HCT116 (cell line): ENCODE measurements at regions not wholly inside any gene's neighbourhood (a gene's known extent, or its start where the extent isn't known, plus 50 kb on each side); places are given as distances from the start of the nearest gene placed in this dataset.

Source experiments
- ATAC-seq: fragments of 200-7000 bp; cut with Tn5 transposase; 2 replicates; pipeline ENCODE4 v1.9.1; 2020; ENCODE audit warnings: mild to moderate bottlenecking, moderate library complexity
- BruUV-seq: library from RNA; stranded (reverse); fragments of 400-500 nt; replicated peaks from 2 replicates; lab custom pipeline; 2021; lab: Mats Ljungman, UMichigan
- CTCF ChIA-PET: fragments of 300-600 bp; sonication (Branson Sonifier 250); formaldehyde crosslinking; loops from one replicate; lab custom pipeline; 2021; ENCODE audit warnings: antibody characterized with exemption; lab: Charles Lee
- POLR2A ChIA-PET: fragments of 300-600, 350-600 bp; sonication (Branson Sonifier 250); formaldehyde crosslinking; loops from one replicate; lab custom pipeline; 2021; ENCODE audit warnings: antibody characterized with exemption; lab: Charles Lee
- RAD21 ChIA-PET, 2 experiments: fragments of 300-600 bp; sonication (Branson Sonifier 250); formaldehyde crosslinking; loops; one replicate each; lab custom pipeline; 2023; ENCODE audit warnings: low total read pairs in 2 of 2; ENCODE audit not compliant: uncharacterized antibody in 2 of 2, unreplicated experiment in 2 of 2, low non-redundant PET in 1 of 2; lab: Charles Lee
- DNase-seq: peaks from one replicate; pipeline ENCODE4 v3.0.0-alpha.2; 2010; ENCODE audit warnings: low read depth, low spot score
- H2AFZ ChIP-seq: fragments of 200-600 bp; shearing (Covaris generic), sonication (generic); 2 replicates; pipeline ENCODE4 v1.6.1; 2017; ENCODE audit warnings: low read depth, mixed run types, mixed read lengths, antibody characterized with exemption, low read length; ENCODE audit not compliant: poor library complexity, severe bottlenecking
- H3K27ac ChIP-seq: 2 replicates; pipeline ENCODE4 v1.5.1; 2012; ENCODE audit warnings: low read depth, low read length
- H3K27me3 ChIP-seq: fragments of 200-600 bp; sonication (generic); 2 replicates; pipeline ENCODE4 v1.6.1; 2016; ENCODE audit warnings: mixed run types, low read length, mixed read lengths; ENCODE audit not compliant: insufficient read depth
- H3K36me3 ChIP-seq, 2 experiments: fragments of 200-500 bp in 1 of 2; fragments of 200-600 bp in 1 of 2; sonication (Bioruptor generic) in 1 of 2; sonication (generic) in 1 of 2; 2 replicates each; pipeline versions ENCODE4 v1.5.1 to v1.6.1; 2014 to 2016; ENCODE audit warnings: low read length in 2 of 2, inconsistent platforms in 1 of 2, mixed read lengths in 1 of 2, mixed run types in 1 of 2; ENCODE audit not compliant: insufficient read depth in 2 of 2, control insufficient read depth in 1 of 2
- H3K4me1 ChIP-seq, 2 experiments: fragments of 200-600 bp in 1 of 2; sonication (generic) in 1 of 2; 2 replicates each; pipeline versions ENCODE4 v1.5.1 to v1.6.1; 2012 to 2017; ENCODE audit warnings: low read length in 2 of 2, inconsistent platforms in 1 of 2, mild to moderate bottlenecking in 1 of 2, mixed read lengths in 1 of 2, mixed run types in 1 of 2, moderate library complexity in 1 of 2; ENCODE audit not compliant: insufficient read depth in 2 of 2, control insufficient read depth in 1 of 2
- H3K4me2 ChIP-seq: fragments of 200-600 bp; sonication (generic); 2 replicates; pipeline ENCODE4 v1.6.1; 2017; ENCODE audit warnings: mixed run types, low read length, mixed read lengths
- H3K4me3 ChIP-seq, 2 experiments: fragments of 200-600 bp in 1 of 2; sonication (generic) in 1 of 2; replicated peaks in 1 of 2; 2 replicates each; pipeline ENCODE4 v1.5.1; 2011 to 2016; ENCODE audit warnings: low read length in 2 of 2, control low read depth in 1 of 2, low read depth in 1 of 2, mild to moderate bottlenecking in 1 of 2, mixed read lengths in 1 of 2, mixed run types in 1 of 2
- H3K79me2 ChIP-seq: fragments of 200-600 bp; sonication (generic); 2 replicates; pipeline ENCODE4 v1.6.1; 2017; ENCODE audit warnings: mild to moderate bottlenecking, mixed run types, low read length, moderate library complexity, mixed read lengths; ENCODE audit not compliant: insufficient read depth
- H3K9ac ChIP-seq: fragments of 200-600 bp; sonication (generic); 2 replicates; pipeline ENCODE4 v1.6.1; 2016; ENCODE audit warnings: low read length, mixed read lengths
- H3K9me2 ChIP-seq: fragments of 200-600 bp; sonication (generic), shearing (Covaris generic); 2 replicates; pipeline ENCODE4 v1.6.1; 2017; ENCODE audit warnings: mixed run types, mild to moderate bottlenecking, moderate library complexity; ENCODE audit not compliant: insufficient read depth
- H3K9me3 ChIP-seq, 2 experiments: fragments of 200-500 bp in 1 of 2; fragments of 200-600 bp in 1 of 2; sonication (Bioruptor generic) in 1 of 2; sonication (generic) in 1 of 2; 2 replicates each; pipeline ENCODE4 v1.6.1; 2014 to 2017; ENCODE audit warnings: low read length in 2 of 2, mixed read lengths in 2 of 2, inconsistent platforms in 1 of 2, low read depth in 1 of 2, mild to moderate bottlenecking in 1 of 2, mixed run types in 1 of 2, moderate library complexity in 1 of 2; ENCODE audit not compliant: control insufficient read depth in 1 of 2, insufficient read depth in 1 of 2
- H4K20me1 ChIP-seq: fragments of 200-600 bp; sonication (generic), shearing (Covaris generic); 2 replicates; pipeline ENCODE4 v1.6.1; 2017; ENCODE audit warnings: mixed run types, mild to moderate bottlenecking, moderate library complexity; ENCODE audit not compliant: insufficient read depth
- ATF3 ChIP-seq: IDR thresholded peaks from 2 replicates; pipeline ENCODE4 v1.6.1; 2012
- CEBPB ChIP-seq: IDR thresholded peaks from 2 replicates; pipeline ENCODE4 v1.6.1; 2012; ENCODE audit warnings: low read depth
- FOSL1 ChIP-seq: IDR thresholded peaks from 2 replicates; pipeline ENCODE4 v1.6.1; 2012; ENCODE audit warnings: low read depth
- POLR2A ChIP-seq: IDR thresholded peaks from 2 replicates; pipeline ENCODE4 v1.7.0; 2011; ENCODE audit warnings: borderline replicate concordance; ENCODE audit not compliant: insufficient read depth, insufficient read length; ENCODE audit errors: extremely low read depth
- POLR2AphosphoS5 ChIP-seq: IDR thresholded peaks from 2 replicates; pipeline ENCODE4 v1.6.1; 2011; ENCODE audit warnings: mild to moderate bottlenecking, low read depth, low read length, moderate library complexity
- YY1 ChIP-seq: IDR thresholded peaks from 2 replicates; pipeline ENCODE4 v1.6.1; 2011; ENCODE audit warnings: low read length, low read depth, moderate library complexity, mild to moderate bottlenecking; ENCODE audit not compliant: insufficient replicate concordance; ENCODE audit errors: extremely low read depth
- ZFX ChIP-seq: fragments of 450-650 bp; IDR thresholded peaks from 2 replicates; pipeline ENCODE4 v1.6.1; 2017
- intact Hi-C: fragments of 100-400 bp; cut with micrococcal nuclease; formaldehyde crosslinking; loops from 2 replicates; pipeline ENCODE4 v1.10.0; 2022
- TF ChIP-seq, protein P1 (sequence below), 3 experiments: fragments of 200-600 bp in 1 of 3; sonication (generic) in 1 of 3; IDR thresholded peaks in 2 of 3; conservative IDR thresholded peaks in 1 of 3; 2 replicates each; pipeline ENCODE4 v1.5.1; 2012 to 2017; ENCODE audit warnings: low read depth in 2 of 3, low read length in 2 of 3, antibody characterized with exemption in 1 of 3, borderline replicate concordance in 1 of 3, control low read depth in 1 of 3, mild to moderate bottlenecking in 1 of 3, mixed read lengths in 1 of 3, mixed run types in 1 of 3, moderate library complexity in 1 of 3; ENCODE audit not compliant: insufficient read depth in 1 of 3
- TF ChIP-seq, protein P2 (sequence below): IDR thresholded peaks from 2 replicates; pipeline ENCODE4 v1.6.1; 2011; ENCODE audit warnings: mild to moderate bottlenecking, low read length, moderate library complexity; ENCODE audit not compliant: insufficient replicate concordance; ENCODE audit errors: extremely low read depth

DNA sequence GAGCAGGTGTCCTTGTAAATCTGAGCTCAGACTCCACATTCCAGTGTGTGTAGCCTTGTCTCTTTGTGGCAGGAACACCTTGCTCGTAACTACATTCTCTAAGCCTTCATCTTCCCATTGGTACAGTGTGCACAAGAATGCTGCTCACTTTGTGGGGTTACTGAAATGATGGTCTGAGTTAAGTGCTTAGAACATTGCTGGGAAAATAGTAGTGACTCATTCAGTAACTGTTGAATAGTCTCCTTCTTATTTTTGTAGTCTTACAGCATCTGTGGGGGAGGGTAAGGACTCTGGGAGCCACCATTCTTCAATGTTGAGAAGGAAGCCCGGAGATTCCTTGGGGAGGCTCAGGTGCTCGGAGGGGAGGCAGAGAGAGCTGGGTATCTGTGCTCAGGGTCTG is 236.0 kb upstream of the HDAC4 start:
- ATAC-seq (no peak), DNase-seq (no peak)
- Histone ChIP-seq H3K27me3 (no peaks in the 10 kb centered on the region), H3K9me2 (no peaks in the 10 kb centered on the region), H3K27ac (no peak overlapping the region), H3K9ac (no peak overlapping the region), H3K9me3 (no peaks in the 10 kb centered on the region), H3K36me3 (no peaks in the 10 kb centered on the region), H3K4me3 (no peak overlapping the region), H3K79me2 (no peaks in the 10 kb centered on the region), H3K4me2 (no peak overlapping the region), H3K4me1 (no peaks in the 10 kb centered on the region), H2AFZ (no peak overlapping the region), H4K20me1 (no peaks in the 10 kb centered on the region)
- no peak for TF ChIP-seq ATF3
- intact Hi-C loops: no loop called here
- ChIA-PET POLR2A (no interaction called here), CTCF (no interaction called here), RAD21 (no interaction called here)
- no TSS peak for BruUV-seq

DNA sequence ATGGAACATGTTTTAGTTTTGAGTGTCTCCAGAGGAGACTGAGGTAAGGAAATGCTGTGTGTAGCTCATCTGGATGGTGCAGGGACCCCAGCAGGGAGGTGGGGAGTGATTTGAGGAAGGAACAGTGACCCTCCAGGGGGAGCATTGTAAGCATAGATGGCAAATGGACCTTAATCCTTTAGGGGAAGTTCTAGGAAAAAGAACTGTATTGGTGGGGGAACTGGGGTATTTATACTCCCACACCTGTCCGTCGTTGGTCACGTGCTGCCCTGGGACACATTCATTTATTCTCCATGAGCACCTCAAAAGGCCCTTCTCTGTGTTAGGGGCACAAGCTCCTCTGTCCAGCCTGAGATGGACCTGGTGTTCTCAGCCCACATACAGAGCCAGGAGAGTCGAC is 233.9 kb upstream of the HDAC4 start:
- BruUV-seq: no TSS peak
- Histone ChIP-seq H3K36me3 (no peaks in the 10 kb centered on the region), H3K9me3 (no peaks in the 10 kb centered on the region), H3K27ac (no peak overlapping the region), H4K20me1 (no peaks in the 10 kb centered on the region), H3K4me1 (no peaks in the 10 kb centered on the region), H2AFZ (no peak overlapping the region), H3K4me3 (no peak overlapping the region), H3K9ac (no peak overlapping the region), H3K9me2 (no peaks in the 10 kb centered on the region), H3K79me2 (no peaks in the 10 kb centered on the region), H3K27me3 (no peaks in the 10 kb centered on the region), H3K4me2 (no peak overlapping the region)
- RAD21 ChIA-PET: no interaction called here
- intact Hi-C loops: no loop called here
- DNase-seq (no peak), ATAC-seq (no peak)
- CTCF ChIA-PET: no interaction called here
- POLR2A ChIA-PET: no interaction called here
- no peak for TF ChIP-seq FOSL1
- TF ChIP-seq YY1: no peak
- TF ChIP-seq, protein P1, sequence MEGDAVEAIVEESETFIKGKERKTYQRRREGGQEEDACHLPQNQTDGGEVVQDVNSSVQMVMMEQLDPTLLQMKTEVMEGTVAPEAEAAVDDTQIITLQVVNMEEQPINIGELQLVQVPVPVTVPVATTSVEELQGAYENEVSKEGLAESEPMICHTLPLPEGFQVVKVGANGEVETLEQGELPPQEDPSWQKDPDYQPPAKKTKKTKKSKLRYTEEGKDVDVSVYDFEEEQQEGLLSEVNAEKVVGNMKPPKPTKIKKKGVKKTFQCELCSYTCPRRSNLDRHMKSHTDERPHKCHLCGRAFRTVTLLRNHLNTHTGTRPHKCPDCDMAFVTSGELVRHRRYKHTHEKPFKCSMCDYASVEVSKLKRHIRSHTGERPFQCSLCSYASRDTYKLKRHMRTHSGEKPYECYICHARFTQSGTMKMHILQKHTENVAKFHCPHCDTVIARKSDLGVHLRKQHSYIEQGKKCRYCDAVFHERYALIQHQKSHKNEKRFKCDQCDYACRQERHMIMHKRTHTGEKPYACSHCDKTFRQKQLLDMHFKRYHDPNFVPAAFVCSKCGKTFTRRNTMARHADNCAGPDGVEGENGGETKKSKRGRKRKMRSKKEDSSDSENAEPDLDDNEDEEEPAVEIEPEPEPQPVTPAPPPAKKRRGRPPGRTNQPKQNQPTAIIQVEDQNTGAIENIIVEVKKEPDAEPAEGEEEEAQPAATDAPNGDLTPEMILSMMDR (IDR thresholded peaks at IDR 0.05 in 2 of 3, conservative IDR thresholded peaks at IDR 0.05 in 1 of 3; ENCODE audit: borderline replicate concordance in 1 of 3, insufficient read depth in 1 of 3, low read depth in 2 of 3, low read length in 2 of 3): no peak
- no peak for TF ChIP-seq POLR2AphosphoS5
- no peak for TF ChIP-seq ZFX
- no peak for TF ChIP-seq POLR2A
- no peak for TF ChIP-seq CEBPB
- TF ChIP-seq, protein P2, sequence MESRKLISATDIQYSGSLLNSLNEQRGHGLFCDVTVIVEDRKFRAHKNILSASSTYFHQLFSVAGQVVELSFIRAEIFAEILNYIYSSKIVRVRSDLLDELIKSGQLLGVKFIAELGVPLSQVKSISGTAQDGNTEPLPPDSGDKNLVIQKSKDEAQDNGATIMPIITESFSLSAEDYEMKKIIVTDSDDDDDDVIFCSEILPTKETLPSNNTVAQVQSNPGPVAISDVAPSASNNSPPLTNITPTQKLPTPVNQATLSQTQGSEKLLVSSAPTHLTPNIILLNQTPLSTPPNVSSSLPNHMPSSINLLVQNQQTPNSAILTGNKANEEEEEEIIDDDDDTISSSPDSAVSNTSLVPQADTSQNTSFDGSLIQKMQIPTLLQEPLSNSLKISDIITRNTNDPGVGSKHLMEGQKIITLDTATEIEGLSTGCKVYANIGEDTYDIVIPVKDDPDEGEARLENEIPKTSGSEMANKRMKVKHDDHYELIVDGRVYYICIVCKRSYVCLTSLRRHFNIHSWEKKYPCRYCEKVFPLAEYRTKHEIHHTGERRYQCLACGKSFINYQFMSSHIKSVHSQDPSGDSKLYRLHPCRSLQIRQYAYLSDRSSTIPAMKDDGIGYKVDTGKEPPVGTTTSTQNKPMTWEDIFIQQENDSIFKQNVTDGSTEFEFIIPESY: no peak
